GM12864 (cell line): ENCODE measurements at regions not wholly inside any gene's neighbourhood (a gene's known extent, or its start where the extent isn't known, plus 50 kb on each side); places are given as distances from the start of the nearest gene placed in this dataset.

Experiments
- DNase-seq: peaks from one replicate; pipeline ENCODE4 v3.0.0-alpha.2; 2011; ENCODE audit warnings: low read depth
- H3K4me3 ChIP-seq: 2 replicates; pipeline ENCODE4 v1.5.1; 2011; ENCODE audit warnings: mild to moderate bottlenecking, low read depth, low read length, control low read depth
- CTCF ChIP-seq: IDR thresholded peaks from 2 replicates; pipeline ENCODE4 v1.5.1; 2011; ENCODE audit warnings: low read depth, mild to moderate bottlenecking, moderate library complexity, low read length, control low read depth, inconsistent platforms; ENCODE audit errors: missing control alignments

- no peak for TF ChIP-seq CTCF
- no peak for DNase-seq
- no peak overlapping the region for H3K4me3 ChIP-seq
Observed at GRCh38 chr5:126067404-126067803, 355.8 kb upstream of the GRAMD2B start.

- no peak overlapping the region for H3K4me3 ChIP-seq
- DNase-seq, result no peak
- TF ChIP-seq CTCF, result no peak
Observed at GRCh38 chr5:126069329-126069728, 353.9 kb upstream of the GRAMD2B start.

- TF ChIP-seq CTCF, result no peak
- no peak for DNase-seq
- H3K4me3 ChIP-seq, result no peak overlapping the region
Observed at GRCh38 chr5:126070481-126070880, 352.7 kb upstream of the GRAMD2B start.

GRCh38 chr5:126074538-126074937 is 348.7 kb upstream of the GRAMD2B start:
- no peak for DNase-seq
- TF ChIP-seq CTCF, result no peak

GRCh38 chr5:126079266-126079665 is 343.9 kb upstream of the GRAMD2B start:
- no peak overlapping the region for H3K4me3 ChIP-seq
- no peak for TF ChIP-seq CTCF
- no peak for DNase-seq

More at GRCh38 chr5:126074538-126074937, 348.7 kb upstream of the GRAMD2B start:
- H3K4me3 ChIP-seq, result no peak overlapping the region

GRCh38 chr5:126081209-126081608 is 342.0 kb upstream of the GRAMD2B start:
- no peak for TF ChIP-seq CTCF
- no peak for DNase-seq
- no peak overlapping the region for H3K4me3 ChIP-seq

GRCh38 chr5:126093041-126093440 is 330.2 kb upstream of the GRAMD2B start:
- TF ChIP-seq CTCF, result no peak
- no peak overlapping the region for H3K4me3 ChIP-seq
- DNase-seq, result no peak
